Mammary epithelial cell (primary cell): ENCODE measurements at regions not wholly inside any gene's neighbourhood (a gene's known extent, or its start where the extent isn't known, plus 50 kb on each side); places are given as distances from the start of the nearest gene placed in this dataset.
"Not testable (repeated sequence)": the region's sequence is repeated elsewhere in the genome, so short reads cannot be mapped to it uniquely, and the experiment has no call there.

ENCODE experiments used
- EZH2 ChIP-seq: IDR thresholded peaks from 2 replicates; pipeline ENCODE4 v1.6.1; 2012; ENCODE audit warnings: low read length, inconsistent platforms, borderline replicate concordance
- TF ChIP-seq, protein P1 (sequence below), 2 donors: IDR thresholded peaks in 1 of 2; conservative IDR thresholded peaks in 1 of 2; 2 replicates each; pipeline ENCODE4 v1.5.1; 2011 to 2012; ENCODE audit warnings: inconsistent platforms in 2 of 2, low read length in 2 of 2, mild to moderate bottlenecking in 2 of 2, control low read depth in 1 of 2, low read depth in 1 of 2; ENCODE audit not compliant: insufficient read depth in 1 of 2; ENCODE audit errors: extremely low read depth in 1 of 2

DNA sequence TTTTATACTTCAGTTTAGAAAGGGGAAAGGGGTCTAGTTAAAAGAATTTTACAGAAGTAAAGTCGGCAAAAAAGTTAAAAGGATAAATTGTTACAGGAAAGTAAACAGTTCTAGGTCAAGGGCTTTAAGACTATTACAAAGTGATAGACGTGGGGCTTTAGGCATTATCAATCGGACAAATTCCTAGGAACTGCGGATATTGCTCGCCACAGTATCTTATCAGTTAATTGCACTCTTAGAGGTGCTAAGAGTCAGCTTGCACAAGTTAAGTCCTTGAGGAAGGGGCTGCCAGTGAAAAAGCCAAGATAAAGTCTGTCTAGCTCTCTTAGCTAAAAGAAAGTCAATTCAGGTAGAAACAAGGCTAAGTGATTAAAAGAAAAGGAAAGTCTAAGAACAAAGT is 102.1 kb downstream of the ALG1L2 start:
- TF ChIP-seq, protein P1, sequence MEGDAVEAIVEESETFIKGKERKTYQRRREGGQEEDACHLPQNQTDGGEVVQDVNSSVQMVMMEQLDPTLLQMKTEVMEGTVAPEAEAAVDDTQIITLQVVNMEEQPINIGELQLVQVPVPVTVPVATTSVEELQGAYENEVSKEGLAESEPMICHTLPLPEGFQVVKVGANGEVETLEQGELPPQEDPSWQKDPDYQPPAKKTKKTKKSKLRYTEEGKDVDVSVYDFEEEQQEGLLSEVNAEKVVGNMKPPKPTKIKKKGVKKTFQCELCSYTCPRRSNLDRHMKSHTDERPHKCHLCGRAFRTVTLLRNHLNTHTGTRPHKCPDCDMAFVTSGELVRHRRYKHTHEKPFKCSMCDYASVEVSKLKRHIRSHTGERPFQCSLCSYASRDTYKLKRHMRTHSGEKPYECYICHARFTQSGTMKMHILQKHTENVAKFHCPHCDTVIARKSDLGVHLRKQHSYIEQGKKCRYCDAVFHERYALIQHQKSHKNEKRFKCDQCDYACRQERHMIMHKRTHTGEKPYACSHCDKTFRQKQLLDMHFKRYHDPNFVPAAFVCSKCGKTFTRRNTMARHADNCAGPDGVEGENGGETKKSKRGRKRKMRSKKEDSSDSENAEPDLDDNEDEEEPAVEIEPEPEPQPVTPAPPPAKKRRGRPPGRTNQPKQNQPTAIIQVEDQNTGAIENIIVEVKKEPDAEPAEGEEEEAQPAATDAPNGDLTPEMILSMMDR (conservative IDR thresholded peaks at IDR 0.05 in 1 of 2, IDR thresholded peaks at IDR 0.05 in 1 of 2; ENCODE audit: extremely low read depth in 1 of 2, insufficient read depth in 1 of 2, low read depth in 1 of 2, low read length in 2 of 2), result not testable (repeated sequence)
- TF ChIP-seq EZH2, result not testable (repeated sequence)
